HPDE6-E6E7 (cell line): ENCODE measurements at regions not wholly inside any gene's neighbourhood (a gene's known extent, or its start where the extent isn't known, plus 50 kb on each side); places are given as distances from the start of the nearest gene placed in this dataset.
A peak's percentile ranks its signal among the peaks of the same experiment; 100 is the strongest.

Experiments used
- DNase-seq: peaks from one replicate; pipeline ENCODE4 v3.0.0; 2011; ENCODE audit warnings: missing footprints; ENCODE audit errors: extremely low spot score

- no peak for DNase-seq
Measured at GRCh38 chr18:66742832-66743231, 138.9 kb upstream of the CDH19 start.

GRCh38 chr18:66735933-66736332 lies 132.0 kb upstream of the CDH19 start:
- DNase-seq, result no peak

DNA sequence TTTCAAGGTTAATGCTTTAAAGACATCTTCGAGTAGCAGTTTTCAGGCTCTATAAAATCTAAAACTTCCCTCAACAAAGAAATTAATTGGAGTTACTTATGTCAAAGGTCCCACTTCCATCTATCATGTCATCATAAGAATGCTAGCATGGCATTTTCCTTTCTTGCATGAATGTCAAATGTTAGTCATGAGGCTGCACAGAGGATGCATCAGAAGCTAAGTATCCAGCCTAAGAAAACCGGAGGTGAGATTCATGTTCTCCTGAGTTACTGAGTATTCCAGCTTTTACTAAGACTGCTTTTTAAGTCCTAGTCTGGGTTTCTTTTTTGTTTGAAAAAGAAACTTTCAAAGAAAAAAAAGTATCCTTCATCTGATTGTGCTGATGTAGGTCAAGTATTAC lies 130.6 kb upstream of the CDH19 start:
- no peak for DNase-seq

- DNase-seq, result no peak
Measured at GRCh38 chr18:66731890-66732289, 128.0 kb upstream of the CDH19 start.

GRCh38 chr18:66729442-66730239 lies 125.8 kb upstream of the CDH19 start:
- DNase-seq, result no peak

DNA sequence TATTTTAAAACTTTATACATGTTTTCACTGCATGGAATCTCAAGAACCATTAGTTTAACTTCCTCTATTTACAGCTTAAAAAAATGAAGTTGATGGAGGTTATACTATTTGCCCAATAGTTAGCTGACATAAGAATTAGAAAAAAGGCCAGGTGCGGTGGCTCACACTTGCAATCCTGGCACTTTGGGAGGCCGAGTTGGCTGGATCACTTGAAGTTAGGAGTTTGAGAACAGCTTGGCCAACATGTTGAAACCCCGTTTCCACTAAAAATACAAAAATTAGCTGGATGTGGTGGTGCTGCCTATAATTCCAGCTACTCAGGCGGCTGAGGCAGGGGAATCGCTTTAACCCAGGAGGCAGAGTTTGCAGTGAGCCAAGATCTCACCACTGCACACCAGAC lies 125.1 kb upstream of the CDH19 start:
- DNase-seq, result no peak

DNA sequence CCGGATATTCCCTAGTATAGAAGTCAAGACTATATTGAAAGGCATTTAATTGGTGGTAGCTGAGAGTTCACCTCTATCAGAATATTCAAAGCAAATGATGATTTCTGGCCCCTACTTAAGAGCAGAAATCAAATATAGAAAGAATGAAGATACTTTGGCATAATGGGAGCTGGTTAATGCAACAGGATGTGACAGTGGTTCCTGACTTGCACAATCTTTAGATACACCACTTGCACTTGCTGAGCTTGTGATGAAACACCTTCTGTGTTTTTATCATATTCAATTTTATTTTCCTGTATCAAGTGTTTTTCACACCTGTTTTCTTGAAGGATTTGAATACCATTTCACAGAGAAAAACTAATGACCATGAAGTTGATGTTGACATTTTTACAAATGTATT lies 124.1 kb upstream of the CDH19 start:
- DNase-seq, result no peak

GRCh38 chr18:66724664-66725356 lies 120.9 kb upstream of the CDH19 start:
- peak; percentile 3 for DNase-seq

DNA sequence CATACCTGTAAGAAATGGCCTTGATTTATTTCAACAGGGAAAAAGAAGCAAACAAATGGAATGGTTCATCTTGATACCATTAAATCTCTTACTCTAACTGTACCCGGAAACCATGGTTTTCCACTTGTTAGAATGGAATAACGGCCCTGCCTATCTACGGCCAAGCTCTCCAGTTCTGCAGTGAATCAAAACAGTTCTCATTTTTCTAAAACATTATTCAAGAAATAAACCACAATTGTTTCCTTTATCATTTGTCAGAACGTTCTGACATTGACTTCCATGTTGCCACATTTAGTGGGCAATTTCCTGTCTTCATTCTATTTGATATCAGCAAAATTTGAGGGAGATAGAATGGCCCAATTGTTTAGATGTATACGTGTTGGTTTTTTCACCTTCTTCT lies 118.8 kb upstream of the CDH19 start:
- no peak for DNase-seq

DNA sequence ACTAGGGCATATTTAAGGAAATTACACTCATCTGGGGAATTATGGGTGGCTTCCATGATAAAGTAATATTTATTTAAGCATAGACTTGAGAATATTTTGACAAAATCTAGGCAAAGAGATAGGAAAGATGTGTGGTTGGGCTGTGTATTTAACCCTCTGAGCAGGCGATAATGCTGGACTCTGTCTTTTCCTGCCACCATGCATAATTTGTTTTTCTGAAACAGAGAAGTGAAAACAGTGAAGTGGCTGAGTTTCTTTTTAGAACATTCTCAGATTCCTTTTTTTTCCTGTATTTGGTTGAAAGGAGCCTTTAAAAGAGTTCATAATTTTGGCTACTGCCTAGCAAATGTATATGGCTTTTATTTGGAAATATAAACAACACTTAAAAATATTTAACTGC lies 104.8 kb upstream of the CDH19 start:
- DNase-seq, result no peak

DNA sequence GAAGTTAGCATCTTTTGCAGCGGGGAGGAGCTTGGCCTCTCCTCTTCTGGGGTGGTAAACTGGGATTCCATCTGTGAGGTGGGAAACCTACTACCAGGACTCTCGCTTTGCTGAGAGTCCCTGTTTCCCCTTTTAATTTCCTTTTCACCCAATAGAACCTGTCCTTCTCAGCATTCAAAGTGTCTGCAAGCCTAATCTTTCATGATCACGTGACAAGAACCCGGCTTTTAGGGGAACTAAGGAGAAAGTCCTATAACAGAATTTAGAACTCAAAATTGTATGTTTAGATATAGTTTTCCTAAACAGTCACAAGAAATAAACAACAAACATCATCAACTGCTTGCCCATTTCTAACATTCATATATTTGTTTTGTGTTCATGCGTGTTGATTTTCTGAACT lies 103.6 kb upstream of the CDH19 start:
- DNase-seq, result no peak

DNA sequence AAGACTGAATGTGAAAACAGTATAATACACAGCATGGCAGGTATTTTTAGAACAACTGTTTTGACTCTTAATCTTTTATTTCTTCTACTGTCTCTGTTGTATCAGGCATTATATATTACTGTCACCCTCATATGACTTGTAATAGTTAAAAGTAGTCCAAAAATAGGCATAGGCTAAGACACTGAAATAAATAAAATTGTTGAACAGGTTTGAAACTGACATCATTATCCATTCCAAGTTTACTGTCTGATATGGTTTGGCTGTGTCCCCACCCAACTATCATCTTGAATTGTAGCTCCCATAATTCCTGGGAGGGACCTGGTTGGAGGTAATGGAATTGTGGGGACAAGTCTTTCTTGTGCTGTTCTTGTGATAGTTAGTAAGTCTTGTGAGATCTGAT lies 91.4 kb upstream of the CDH19 start:
- DNase-seq, result no peak

- DNase-seq, result no peak
Measured at GRCh38 chr18:66694852-66695251, 91.0 kb upstream of the CDH19 start.

DNA sequence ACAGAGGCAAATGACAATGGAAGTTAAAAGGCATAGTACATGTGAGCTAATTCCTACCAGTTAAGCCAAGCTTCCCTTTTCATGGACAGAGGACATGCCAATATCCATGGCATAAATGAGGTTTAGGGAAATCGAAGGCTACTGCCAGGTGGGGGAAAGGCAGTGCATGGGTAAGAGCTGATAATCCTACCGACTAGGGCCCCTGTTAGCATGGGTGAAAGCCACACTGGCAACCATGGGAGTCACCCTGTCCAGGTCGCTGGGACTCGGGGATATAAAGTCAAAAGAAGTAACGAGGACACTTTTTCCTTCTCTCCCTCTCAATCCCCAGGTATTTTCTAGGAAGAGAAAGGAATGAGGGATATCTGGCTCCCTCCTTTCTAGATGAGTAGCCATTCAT lies 83.7 kb upstream of the CDH19 start:
- DNase-seq, result no peak

DNA sequence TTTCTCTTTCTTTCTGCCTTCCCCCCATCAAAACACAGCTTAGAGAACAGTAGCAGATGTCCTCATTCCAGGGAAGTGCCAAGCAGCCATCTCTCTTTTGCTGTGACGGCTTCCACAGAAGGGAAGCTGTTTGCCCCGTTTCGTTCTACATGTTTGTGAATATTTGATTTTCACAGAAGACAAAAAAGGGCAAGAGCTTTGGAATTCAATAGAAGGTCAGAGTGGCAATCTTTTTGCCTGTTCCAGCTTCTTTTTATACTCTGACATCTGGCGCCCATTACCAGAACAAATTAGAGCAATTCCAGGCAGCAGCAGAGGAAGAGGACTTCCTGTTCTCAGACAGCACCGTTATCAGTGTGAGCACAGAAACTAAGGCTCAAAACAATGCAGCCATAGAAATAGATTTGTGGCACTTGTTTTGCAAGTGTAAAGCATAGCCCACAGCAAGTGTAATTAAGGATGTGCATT lies 79.0 kb upstream of the CDH19 start:
- no peak for DNase-seq

- DNase-seq, result no peak
Measured at GRCh38 chr18:66676699-66677098, 72.8 kb upstream of the CDH19 start.

DNA sequence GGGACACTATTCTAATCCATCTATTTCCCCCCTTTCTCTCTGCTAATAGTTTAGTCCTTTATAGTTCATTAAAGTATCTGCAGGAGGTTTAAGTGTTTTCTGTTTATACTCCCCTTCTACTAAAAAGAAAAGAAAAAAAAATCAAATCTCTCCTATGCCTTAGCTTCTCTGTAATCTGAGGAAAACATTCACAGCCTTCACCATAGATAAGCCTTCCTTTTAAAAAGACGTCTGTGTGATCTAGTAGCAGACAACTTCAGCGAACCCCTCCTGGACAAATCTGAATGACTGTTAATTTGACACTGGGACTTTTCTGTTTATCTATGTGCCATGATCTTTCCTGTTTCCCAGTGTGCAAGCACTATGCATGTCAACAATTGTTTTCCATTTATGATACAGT lies 70.4 kb upstream of the CDH19 start:
- no peak for DNase-seq

- no peak for DNase-seq
Measured at GRCh38 chr18:66668706-66669105, 64.8 kb upstream of the CDH19 start.

GRCh38 chr18:66662632-66663031 lies 58.7 kb upstream of the CDH19 start:
- no peak for DNase-seq

- DNase-seq, result no peak
Measured at GRCh38 chr18:66655407-66655806, 51.5 kb upstream of the CDH19 start.
